Endodermal cell (in vitro differentiated cells): ENCODE measurements at regions not wholly inside any gene's neighbourhood (a gene's known extent, or its start where the extent isn't known, plus 50 kb on each side); places are given as distances from the start of the nearest gene placed in this dataset.

Experiments used
- DNase-seq: peaks from one replicate; pipeline ENCODE4 v3.0.0-alpha.2; 2017
- H3K27ac ChIP-seq: 2 replicates; pipeline ENCODE4 v1.5.1; 2013; ENCODE audit warnings: mild to moderate bottlenecking, low read depth, low read length, moderate library complexity
- H3K27me3 ChIP-seq: 2 replicates; pipeline ENCODE4 v1.6.1; 2013; ENCODE audit warnings: mild to moderate bottlenecking, low read length, moderate library complexity; ENCODE audit not compliant: insufficient read depth, control insufficient read depth, poor library complexity, severe bottlenecking
- H3K36me3 ChIP-seq: 2 replicates; pipeline ENCODE4 v1.7.0; 2013; ENCODE audit warnings: mild to moderate bottlenecking, low read length, moderate library complexity; ENCODE audit not compliant: control insufficient read depth, insufficient read depth
- H3K4me1 ChIP-seq: one replicate; pipeline ENCODE4 v1.7.0; 2013; ENCODE audit warnings: low read length; ENCODE audit not compliant: control insufficient read depth, insufficient read depth
- H3K4me3 ChIP-seq: 2 replicates; pipeline ENCODE4 v1.5.1; 2013; ENCODE audit warnings: mild to moderate bottlenecking, low read length, moderate library complexity
- H3K9ac ChIP-seq: 2 replicates; pipeline ENCODE4 v1.6.1; 2013; ENCODE audit warnings: mild to moderate bottlenecking, low read length, moderate library complexity; ENCODE audit not compliant: poor library complexity, severe bottlenecking; ENCODE audit errors: extremely low read depth
- H3K9me3 ChIP-seq: 2 replicates; pipeline ENCODE4 v1.6.1; 2013; ENCODE audit warnings: mild to moderate bottlenecking, low read length, moderate library complexity; ENCODE audit not compliant: control insufficient read depth
- H3K27ac Mint-ChIP-seq: 2 replicates; pipeline ENCODE4 v1.8.0; 2020; ENCODE audit warnings: mixed read lengths
- H3K27me3 Mint-ChIP-seq: 2 replicates; pipeline ENCODE4 v1.8.0; 2021; ENCODE audit warnings: mild to moderate bottlenecking, mixed read lengths; ENCODE audit not compliant: insufficient read depth
- H3K36me3 Mint-ChIP-seq: 2 replicates; pipeline ENCODE4 v1.8.0; 2020; ENCODE audit warnings: low read depth, mixed read lengths
- H3K4me1 Mint-ChIP-seq: 2 replicates; pipeline ENCODE4 v1.8.0; 2020; ENCODE audit warnings: mixed read lengths
- H3K4me3 Mint-ChIP-seq: 2 replicates; pipeline ENCODE4 v1.8.0; 2020; ENCODE audit warnings: mild to moderate bottlenecking, moderate library complexity, mixed read lengths
- H3K9me3 Mint-ChIP-seq: 2 replicates; pipeline ENCODE4 v1.8.0; 2020; ENCODE audit warnings: mild to moderate bottlenecking, mixed read lengths
- WGBS, 2 experiments: methylation state at CpG; one replicate each; pipeline versions ENCODE4 v1.1.5 to v1.1.7; 2013; ENCODE audit warnings: missing lambda C conversion rate in 2 of 2, mixed read lengths in 1 of 2; ENCODE audit not compliant: insufficient coverage in 1 of 2, insufficient read length in 1 of 2; 5-methylcytosine and 5-hydroxymethylcytosine counted together
- TF ChIP-seq, protein P1 (sequence below): fragments of 200-600 bp; sonication (generic); conservative IDR thresholded peaks from 2 replicates; pipeline ENCODE4 v1.5.0; 2021; ENCODE audit warnings: antibody characterized with exemption, mild to moderate bottlenecking

DNA sequence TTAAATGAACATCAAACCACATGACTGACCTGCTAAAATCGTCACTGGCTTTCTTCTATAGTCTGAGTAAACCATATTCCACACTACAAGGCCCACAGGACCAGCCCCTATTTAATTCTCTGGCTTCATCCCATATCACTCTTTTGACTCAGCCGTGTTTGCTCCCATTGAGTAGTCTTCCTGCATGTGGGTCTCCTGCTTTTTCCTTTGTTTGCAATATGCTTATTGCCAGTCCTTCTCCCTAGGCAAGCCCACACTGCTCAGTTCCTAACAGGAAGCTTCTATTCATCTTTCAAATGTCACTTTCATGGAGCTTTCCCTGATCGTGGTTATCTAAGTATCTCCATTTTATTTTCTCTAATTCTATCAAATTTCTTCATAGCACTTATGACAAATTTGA is 329.6 kb downstream of the RAPGEF2 start:
- 89 to 92% methylated on average over 1 to 3 of the region's 3 CpGs for WGBS, 2 experiments
- Histone ChIP-seq H3K36me3 (no peaks in the 10 kb centered on the region), H3K4me1 (no peaks in the 10 kb centered on the region), H3K4me3 (no peak overlapping the region), H3K27ac (no peak overlapping the region), H3K9me3 (no peaks in the 10 kb centered on the region), H3K9ac (no peak overlapping the region), H3K27me3 (no peaks in the 10 kb centered on the region)
- no peaks in the 10 kb centered on the region for H3K4me1 Mint-ChIP-seq
- DNase-seq: no peak
- TF ChIP-seq, protein P1, sequence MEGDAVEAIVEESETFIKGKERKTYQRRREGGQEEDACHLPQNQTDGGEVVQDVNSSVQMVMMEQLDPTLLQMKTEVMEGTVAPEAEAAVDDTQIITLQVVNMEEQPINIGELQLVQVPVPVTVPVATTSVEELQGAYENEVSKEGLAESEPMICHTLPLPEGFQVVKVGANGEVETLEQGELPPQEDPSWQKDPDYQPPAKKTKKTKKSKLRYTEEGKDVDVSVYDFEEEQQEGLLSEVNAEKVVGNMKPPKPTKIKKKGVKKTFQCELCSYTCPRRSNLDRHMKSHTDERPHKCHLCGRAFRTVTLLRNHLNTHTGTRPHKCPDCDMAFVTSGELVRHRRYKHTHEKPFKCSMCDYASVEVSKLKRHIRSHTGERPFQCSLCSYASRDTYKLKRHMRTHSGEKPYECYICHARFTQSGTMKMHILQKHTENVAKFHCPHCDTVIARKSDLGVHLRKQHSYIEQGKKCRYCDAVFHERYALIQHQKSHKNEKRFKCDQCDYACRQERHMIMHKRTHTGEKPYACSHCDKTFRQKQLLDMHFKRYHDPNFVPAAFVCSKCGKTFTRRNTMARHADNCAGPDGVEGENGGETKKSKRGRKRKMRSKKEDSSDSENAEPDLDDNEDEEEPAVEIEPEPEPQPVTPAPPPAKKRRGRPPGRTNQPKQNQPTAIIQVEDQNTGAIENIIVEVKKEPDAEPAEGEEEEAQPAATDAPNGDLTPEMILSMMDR: no peak
- no peak overlapping the region for H3K4me3 Mint-ChIP-seq
- no peaks in the 10 kb centered on the region for H3K36me3 Mint-ChIP-seq
- H3K9me3 Mint-ChIP-seq: no peaks in the 10 kb centered on the region
- no peak overlapping the region for H3K27ac Mint-ChIP-seq
- no peaks in the 10 kb centered on the region for H3K27me3 Mint-ChIP-seq

DNA sequence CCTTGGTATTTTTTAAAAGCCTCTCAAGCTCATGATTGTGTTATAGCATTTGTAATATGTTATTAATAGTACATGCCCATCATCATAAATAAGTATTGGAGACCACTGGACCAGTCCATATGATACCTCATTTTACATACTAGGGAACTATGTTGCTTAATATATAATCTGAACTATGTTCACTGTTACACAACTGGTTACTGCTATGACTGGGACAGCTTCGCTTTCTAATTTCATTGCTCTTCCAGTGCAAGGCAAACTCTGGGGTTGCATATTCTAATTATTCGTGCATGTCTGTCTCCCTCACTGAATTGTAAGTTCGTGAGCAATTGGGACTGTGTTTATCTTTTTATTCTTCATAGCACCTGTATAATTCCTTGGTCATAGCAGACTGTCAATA is 330.5 kb downstream of the RAPGEF2 start:
- Mint-ChIP-seq H3K36me3 (no peaks in the 10 kb centered on the region), H3K9me3 (no peaks in the 10 kb centered on the region), H3K27me3 (no peaks in the 10 kb centered on the region), H3K4me3 (no peak overlapping the region), H3K27ac (no peak overlapping the region), H3K4me1 (no peaks in the 10 kb centered on the region)
- WGBS, 2 experiments: 96 to 100% methylated on average over 2 to 3 of the region's 3 CpGs
- Histone ChIP-seq H3K9ac (no peak overlapping the region), H3K27ac (no peak overlapping the region), H3K4me1 (no peaks in the 10 kb centered on the region), H3K4me3 (no peak overlapping the region), H3K27me3 (no peaks in the 10 kb centered on the region), H3K9me3 (no peaks in the 10 kb centered on the region), H3K36me3 (no peaks in the 10 kb centered on the region)
- TF ChIP-seq, protein P1: no peak
- DNase-seq: no peak

DNA sequence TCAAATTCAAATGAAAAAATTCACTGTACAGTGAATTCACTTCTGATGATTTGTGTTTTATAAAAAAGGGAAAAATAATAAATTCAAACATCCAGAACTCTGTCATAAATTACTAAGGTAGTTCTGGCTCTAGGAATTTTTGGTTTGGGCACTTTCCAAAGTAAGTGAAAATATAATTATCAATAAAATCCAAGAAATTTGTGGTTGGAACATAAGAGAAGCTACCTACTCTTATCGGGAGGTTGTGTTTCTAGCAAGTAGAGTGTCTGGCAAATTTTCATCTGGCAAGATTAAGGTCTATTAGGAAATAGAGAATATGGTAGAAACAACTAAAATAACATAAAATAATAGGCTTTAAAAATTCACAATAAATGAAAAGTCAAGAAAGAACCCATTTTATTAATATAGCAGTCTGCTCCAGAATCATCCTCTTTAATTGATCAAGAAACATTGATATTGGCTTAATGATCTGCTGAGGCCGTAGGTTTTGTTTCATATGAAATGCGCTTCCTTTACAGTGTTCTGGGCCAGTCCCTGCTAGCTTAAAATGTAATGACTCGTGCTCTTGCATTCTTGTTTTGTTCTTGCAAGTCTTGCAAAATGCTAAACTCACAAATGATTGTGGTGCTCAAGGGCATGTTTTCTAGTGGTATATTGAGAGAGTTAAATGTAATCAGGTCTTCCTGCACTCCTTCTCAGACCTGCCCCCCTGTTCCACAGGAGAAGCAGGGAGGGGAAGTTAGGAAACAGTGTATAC is 331.4 kb downstream of the RAPGEF2 start:
- WGBS, 2 experiments: 72 to 79% methylated on average over 3 to 4 of the region's 4 CpGs
- no peak for DNase-seq
- Mint-ChIP-seq H3K36me3 (no peaks in the 10 kb centered on the region), H3K27ac (no peak overlapping the region), H3K4me1 (no peaks in the 10 kb centered on the region), H3K9me3 (no peaks in the 10 kb centered on the region), H3K4me3 (no peak overlapping the region), H3K27me3 (no peaks in the 10 kb centered on the region)
- Histone ChIP-seq H3K27ac (no peak overlapping the region), H3K36me3 (no peaks in the 10 kb centered on the region), H3K4me1 (no peaks in the 10 kb centered on the region), H3K27me3 (no peaks in the 10 kb centered on the region), H3K9ac (no peak overlapping the region), H3K4me3 (no peak overlapping the region), H3K9me3 (no peaks in the 10 kb centered on the region)
- TF ChIP-seq, protein P1: no peak
